HG03103 (cell line): ENCODE measurements at regions not wholly inside any gene's neighbourhood (a gene's known extent, or its start where the extent isn't known, plus 50 kb on each side); places are given as distances from the start of the nearest gene placed in this dataset.
A peak's percentile ranks its signal among the peaks of the same experiment; 100 is the strongest.

Source experiments
- ATAC-seq: cut with Tn5 transposase; IDR thresholded peaks from one replicate; pipeline ENCODE4 v1.9.1; 2021; ENCODE audit warnings: low read depth; ENCODE audit not compliant: unreplicated experiment

GRCh38 chr1:235925016-235925415, 58.3 kb upstream of the LYST start:
- no peak for ATAC-seq

GRCh38 chr1:235923466-235924021, 56.8 kb upstream of the LYST start:
- ATAC-seq = peak; percentile 71

- no peak for ATAC-seq
Observed at GRCh38 chr1:235920596-235921375, 54.1 kb upstream of the LYST start.

GRCh38 chr1:235919833-235920441, 53.2 kb upstream of the LYST start:
- ATAC-seq = no peak

- ATAC-seq = no peak
Observed at GRCh38 chr1:235919127-235919832, 52.6 kb upstream of the LYST start.

GRCh38 chr1:235918465-235918864, 51.8 kb upstream of the LYST start:
- ATAC-seq = no peak

- no peak for ATAC-seq
Observed at GRCh38 chr1:235918032-235918431, 51.3 kb upstream of the LYST start.

- ATAC-seq = peak; percentile 93
Observed at GRCh38 chr1:235917267-235917811, 50.6 kb upstream of the LYST start.
